ENCODE measurements at regions not wholly inside any gene's neighbourhood (a gene's known extent, or its start where the extent isn't known, plus 50 kb on each side); places are given as distances from the start of the nearest gene placed in this dataset.

- DNase-seq: no peak
- 43 to 52% methylated on average over 5 of the region's 5 CpGs for WGBS, 2 donors
- intact Hi-C loops (cut with DNase I): no loop called here
These were observed 297.8 kb upstream of the FAM241A start for GRCh38 chr4:111847296-111848008.

DNA sequence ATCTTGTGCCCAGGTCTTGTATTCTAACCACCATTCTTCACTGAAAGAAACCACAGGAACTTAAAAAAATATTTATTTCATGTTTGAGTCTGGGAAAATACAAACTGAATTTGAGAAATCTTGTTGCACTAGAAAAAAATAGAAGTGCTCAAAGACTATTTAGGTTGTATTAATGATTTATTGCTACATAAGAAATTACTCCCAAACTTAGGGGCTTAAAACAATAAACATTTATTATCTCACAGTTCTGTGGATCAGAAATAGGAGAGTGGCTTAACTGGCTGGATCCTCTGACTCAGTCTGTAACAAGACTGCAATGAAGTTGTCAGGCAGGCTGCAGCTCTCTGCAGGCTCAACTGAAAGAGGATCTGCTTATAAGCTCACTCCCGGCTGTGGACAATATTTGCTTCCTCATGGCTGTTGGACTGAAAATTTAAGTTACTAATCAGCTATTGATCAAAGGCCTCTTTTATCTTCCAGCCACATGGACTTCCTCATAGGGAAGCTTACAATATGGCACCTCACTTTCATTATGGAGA, 295.4 kb upstream of the FAM241A start:
- no peak for TF ChIP-seq CTCF (IDR thresholded peaks at IDR 0.05)
- intact Hi-C loops (cut with DNase I): no loop called here
- ATAC-seq (no peak), FAIRE-seq (no peak), DNase-seq (no peak)
- Histone ChIP-seq H3K36me3 (no peaks in the 10 kb centered on the region), H3K9me3 (no peaks in the 10 kb centered on the region), H3K4me3 (no peak overlapping the region), H3K27me3 (no peaks in the 10 kb centered on the region), H3K4me1 (no peaks in the 10 kb centered on the region), H3K27ac (no peak overlapping the region)
- 55 to 71% methylated on average over 1 of the region's 1 CpG for WGBS, 2 donors

More at GRCh38 chr4:111847296-111848008, 297.8 kb upstream of the FAM241A start:
- Histone ChIP-seq H3K4me1 (no peaks in the 10 kb centered on the region), H3K36me3 (no peaks in the 10 kb centered on the region), H3K4me3 (no peak overlapping the region), H3K27ac (no peak overlapping the region), H3K9me3 (no peaks in the 10 kb centered on the region), H3K27me3 (no peaks in the 10 kb centered on the region)
- ATAC-seq (no peak), FAIRE-seq (no peak)
- no peak for TF ChIP-seq CTCF (IDR thresholded peaks at IDR 0.05)

DNA sequence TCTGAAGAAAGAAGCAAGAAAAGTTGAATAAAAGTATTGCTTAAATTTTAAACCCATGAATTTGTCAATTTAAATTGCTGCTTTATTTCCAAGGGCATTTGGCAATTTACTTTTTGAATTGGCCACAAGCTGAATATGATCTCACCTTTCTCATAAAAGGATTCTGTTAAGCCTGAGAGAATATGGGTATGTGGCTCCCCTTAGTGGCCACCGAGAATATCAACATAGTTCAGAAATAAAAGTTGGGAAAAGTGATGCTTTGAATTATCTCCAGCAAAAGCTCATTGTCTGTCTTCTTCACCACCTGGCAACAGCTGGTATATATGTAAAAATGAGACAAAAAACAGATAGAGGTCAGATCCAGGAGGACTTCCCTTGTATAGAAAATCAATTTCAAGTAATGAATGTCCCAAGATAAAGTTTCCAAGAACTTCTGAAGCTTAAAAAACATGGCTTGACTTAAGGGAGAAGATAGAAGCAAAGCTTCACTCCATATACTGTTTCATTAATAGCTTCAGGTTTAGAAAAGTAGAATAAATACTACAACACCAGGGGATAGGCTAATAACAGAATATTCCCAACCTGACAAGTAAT, 290.7 kb upstream of the FAM241A start:
- Histone ChIP-seq H3K9me3 (no peaks in the 10 kb centered on the region), H3K27ac (no peak overlapping the region), H3K4me1 (no peaks in the 10 kb centered on the region), H3K4me3 (no peak overlapping the region), H3K27me3 (no peaks in the 10 kb centered on the region), H3K36me3 (no peaks in the 10 kb centered on the region)
- 0% methylated on average over 1 of the region's 1 CpG for WGBS, 2 donors
- FAIRE-seq: peak; percentile 20
- ATAC-seq: peak; percentile 66 to 88 (median 86)
- TF ChIP-seq CTCF (IDR thresholded peaks at IDR 0.05): peak; percentile 1 to 50 (median 38)
- intact Hi-C loops (cut with DNase I): loop anchor here in 1 of 3 donors (5.0 kb wide), 1 partner anchor 217 kb away; no protein-coding TSS in a partner anchor
- DNase-seq: peak in 2 of 6 donors; percentile 8 to 29

DNA sequence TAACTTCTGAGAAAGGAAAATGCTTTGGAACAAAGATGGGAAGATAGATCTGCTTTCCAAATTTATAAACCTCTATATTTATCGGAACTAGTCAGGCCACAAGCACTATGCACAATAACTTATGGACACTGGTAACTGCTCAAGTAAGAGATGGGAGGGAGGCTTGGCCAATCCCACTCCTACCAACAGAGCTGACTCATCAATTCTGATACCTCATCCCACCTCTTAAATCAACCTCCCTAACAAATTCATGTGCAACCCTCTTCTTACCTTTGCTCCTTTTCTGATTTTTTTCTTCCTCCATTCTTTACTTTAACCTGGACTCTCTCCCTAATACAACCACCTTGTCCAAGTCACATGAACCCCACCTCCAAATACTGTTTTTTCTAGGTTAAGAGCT, 289.9 kb upstream of the FAM241A start:
- no peaks in the 10 kb centered on the region for H3K27me3 ChIP-seq
- no peak for DNase-seq
- no peak for FAIRE-seq
- no peaks in the 10 kb centered on the region for H3K4me1 ChIP-seq
- no peaks in the 10 kb centered on the region for H3K36me3 ChIP-seq
- TF ChIP-seq CTCF (IDR thresholded peaks at IDR 0.05): no peak
- H3K9me3 ChIP-seq: no peaks in the 10 kb centered on the region
- no peak overlapping the region for H3K4me3 ChIP-seq
- no peak overlapping the region for H3K27ac ChIP-seq
- WGBS, 2 donors: 55 to 73% methylated on average over 1 of the region's 1 CpG
- intact Hi-C loops (cut with DNase I): loop anchor here in 1 of 3 donors (5.0 kb wide), 1 partner anchor 218 kb away; no protein-coding TSS in a partner anchor
- no peak for ATAC-seq

DNA sequence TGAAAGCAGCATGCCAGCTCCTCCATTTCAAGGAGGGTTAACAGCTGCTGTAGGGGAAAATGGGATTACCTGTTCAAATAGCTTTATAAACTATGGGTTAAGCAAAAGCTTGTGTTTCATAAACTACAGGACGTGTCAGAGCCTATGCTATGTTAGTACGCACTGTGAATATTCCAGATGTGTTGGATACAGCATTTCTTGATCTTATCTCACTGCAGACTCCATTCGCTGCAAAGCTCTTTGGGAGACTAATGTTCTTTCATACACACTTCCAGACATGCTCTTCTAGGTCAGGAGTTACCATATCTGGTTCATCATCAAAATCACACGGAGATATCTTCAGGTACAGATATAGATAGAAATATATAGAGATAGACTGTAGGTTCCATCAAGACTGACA, 281.2 kb upstream of the FAM241A start:
- no peaks in the 10 kb centered on the region for H3K4me1 ChIP-seq
- intact Hi-C loops (cut with DNase I): no loop called here
- TF ChIP-seq CTCF (IDR thresholded peaks at IDR 0.05): no peak
- no peaks in the 10 kb centered on the region for H3K9me3 ChIP-seq
- no peak for DNase-seq
- H3K27ac ChIP-seq: no peak overlapping the region
- no peak overlapping the region for H3K4me3 ChIP-seq
- no peak for FAIRE-seq
- WGBS, 2 donors: 45 to 54% methylated on average over 4 of the region's 4 CpGs
- peaks cover 0 to 4% (median 0%) of the 10 kb centered on the region in 4 donors for H3K27me3 ChIP-seq
- no peaks in the 10 kb centered on the region for H3K36me3 ChIP-seq
- no peak for ATAC-seq
